Superior temporal gyrus (tissue), 1 donor: ENCODE measurements at regions not wholly inside any gene's neighbourhood (a gene's known extent, or its start where the extent isn't known, plus 50 kb on each side); places are given as distances from the start of the nearest gene placed in this dataset.

Experiments used
- DNase-seq: peaks from one replicate; pipeline ENCODE4 v3.0.0-alpha.2; 2016; ENCODE audit errors: extremely low spot score

- no peak for DNase-seq
Observed at GRCh38 chr2:18426174-18426573, 134.3 kb downstream of the RDH14 start.

- no peak for DNase-seq
Observed at GRCh38 chr2:18425210-18425703, 135.2 kb downstream of the RDH14 start.

GRCh38 chr2:18423636-18424035, 136.8 kb downstream of the RDH14 start:
- DNase-seq, result no peak

- DNase-seq, result no peak
Observed at GRCh38 chr2:18422432-18423165, 137.9 kb downstream of the RDH14 start.

GRCh38 chr2:18413676-18414396, 146.6 kb downstream of the RDH14 start:
- DNase-seq, result no peak

- DNase-seq, result no peak
Observed at GRCh38 chr2:18412980-18413675, 147.3 kb downstream of the RDH14 start.

GRCh38 chr2:18411626-18412025, 148.8 kb downstream of the RDH14 start:
- no peak for DNase-seq

GRCh38 chr2:18410543-18410942, 149.9 kb downstream of the RDH14 start:
- DNase-seq, result no peak

- DNase-seq, result no peak
Observed at GRCh38 chr2:18408638-18409037, 151.8 kb downstream of the RDH14 start.

GRCh38 chr2:18406219-18406618, 154.2 kb downstream of the RDH14 start:
- DNase-seq, result no peak

- no peak for DNase-seq
Observed at GRCh38 chr2:18404708-18405107, 155.7 kb downstream of the RDH14 start.

GRCh38 chr2:18403921-18404522, 156.4 kb downstream of the RDH14 start:
- DNase-seq, result no peak

- no peak for DNase-seq
Observed at GRCh38 chr2:18402831-18403230, 157.6 kb downstream of the RDH14 start.

- DNase-seq, result no peak
Observed at GRCh38 chr2:18401471-18401870, 159.0 kb downstream of the RDH14 start.

GRCh38 chr2:18399601-18400000, 160.9 kb downstream of the RDH14 start:
- DNase-seq, result no peak

GRCh38 chr2:18398833-18399232, 161.6 kb downstream of the RDH14 start:
- DNase-seq, result no peak

GRCh38 chr2:18396329-18397010, 164.0 kb downstream of the RDH14 start:
- DNase-seq, result no peak

GRCh38 chr2:18395555-18395954, 164.9 kb downstream of the RDH14 start:
- no peak for DNase-seq

- peak; percentile 95 for DNase-seq
Observed at GRCh38 chr2:18387441-18388206, 172.8 kb downstream of the RDH14 start.

- no peak for DNase-seq
Observed at GRCh38 chr2:18384242-18384641, 176.2 kb downstream of the RDH14 start.

GRCh38 chr2:18381386-18381785, 179.1 kb downstream of the RDH14 start:
- DNase-seq, result no peak
